Loucy (cell line): ENCODE measurements at regions not wholly inside any gene's neighbourhood (a gene's known extent, or its start where the extent isn't known, plus 50 kb on each side); places are given as distances from the start of the nearest gene placed in this dataset.
A peak's percentile ranks its signal among the peaks of the same experiment; 100 is the strongest.

ENCODE experiments used
- H2AFZ ChIP-seq: fragments of 200-600 bp; sonication (generic); 2 replicates; pipeline ENCODE4 v1.6.0; 2016; ENCODE audit warnings: antibody characterized with exemption, mild to moderate bottlenecking, low read length, moderate library complexity
- H3F3A ChIP-seq: fragments of 200-600 bp; 2 replicates; pipeline ENCODE4 v1.6.0; 2016; ENCODE audit warnings: antibody characterized with exemption, low read depth, mild to moderate bottlenecking
- H3K27me3 ChIP-seq: fragments of 200-600 bp; sonication (generic); 2 replicates; pipeline ENCODE4 v1.6.1; 2014; ENCODE audit warnings: low read length, mild to moderate bottlenecking; ENCODE audit not compliant: insufficient read depth, poor library complexity, severe bottlenecking
- H3K36me3 ChIP-seq: fragments of 200-600 bp; sonication (generic); 2 replicates; pipeline ENCODE4 v1.6.1; 2016; ENCODE audit warnings: low read length; ENCODE audit not compliant: insufficient read depth
- H3K4me1 ChIP-seq: fragments of 200-600 bp; sonication (generic); 2 replicates; pipeline ENCODE4 v1.5.1; 2014; ENCODE audit warnings: low read length, mild to moderate bottlenecking; ENCODE audit not compliant: insufficient read depth, poor library complexity, severe bottlenecking
- H3K4me2 ChIP-seq: fragments of 200-600 bp; sonication (generic); 2 replicates; pipeline ENCODE4 v1.6.0; 2014; ENCODE audit warnings: antibody characterized with exemption, low read length, low read depth, mild to moderate bottlenecking; ENCODE audit not compliant: poor library complexity, severe bottlenecking
- H3K4me3 ChIP-seq: fragments of 200-600 bp; sonication (generic); 2 replicates; pipeline ENCODE4 v1.5.1; 2014; ENCODE audit warnings: low read length, mild to moderate bottlenecking, mixed read lengths; ENCODE audit not compliant: poor library complexity, severe bottlenecking
- H3K79me2 ChIP-seq: fragments of 200-600 bp; sonication (generic); 2 replicates; pipeline ENCODE4 v1.6.1; 2014; ENCODE audit warnings: low read length; ENCODE audit not compliant: insufficient read depth
- H3K9ac ChIP-seq: fragments of 200-600 bp; sonication (generic); 2 replicates; pipeline ENCODE4 v1.6.0; 2014; ENCODE audit warnings: mild to moderate bottlenecking, low read depth, low read length, moderate library complexity; ENCODE audit not compliant: poor library complexity, severe bottlenecking
- H3K9me2 ChIP-seq: fragments of 200-600 bp; sonication (generic); replicated peaks from 2 replicates; pipeline ENCODE4 v1.6.1; 2016; ENCODE audit warnings: low read depth, low read length, mixed read lengths
- H3K9me3 ChIP-seq: fragments of 200-600 bp; sonication (generic); 2 replicates; pipeline ENCODE4 v1.6.1; 2014; ENCODE audit warnings: mild to moderate bottlenecking, antibody characterized with exemption, low read length, low read depth; ENCODE audit not compliant: insufficient read depth
- H4K20me1 ChIP-seq: fragments of 200-600 bp; sonication (generic); 2 replicates; pipeline ENCODE4 v1.6.0; 2014; ENCODE audit warnings: antibody characterized with exemption, low read length, mild to moderate bottlenecking; ENCODE audit not compliant: insufficient read depth, poor library complexity, severe bottlenecking
- CTCF ChIP-seq: fragments of 200-600 bp; sonication (generic); conservative IDR thresholded peaks from 2 replicates; pipeline ENCODE4 v1.5.1; 2014; ENCODE audit warnings: mild to moderate bottlenecking, antibody characterized with exemption, low read length
- EZH2phosphoT487 ChIP-seq: fragments of 200-600 bp; IDR thresholded peaks from 2 replicates; pipeline ENCODE4 v1.6.1; 2018; ENCODE audit warnings: antibody characterized with exemption, mild to moderate bottlenecking, moderate library complexity, borderline replicate concordance

DNA sequence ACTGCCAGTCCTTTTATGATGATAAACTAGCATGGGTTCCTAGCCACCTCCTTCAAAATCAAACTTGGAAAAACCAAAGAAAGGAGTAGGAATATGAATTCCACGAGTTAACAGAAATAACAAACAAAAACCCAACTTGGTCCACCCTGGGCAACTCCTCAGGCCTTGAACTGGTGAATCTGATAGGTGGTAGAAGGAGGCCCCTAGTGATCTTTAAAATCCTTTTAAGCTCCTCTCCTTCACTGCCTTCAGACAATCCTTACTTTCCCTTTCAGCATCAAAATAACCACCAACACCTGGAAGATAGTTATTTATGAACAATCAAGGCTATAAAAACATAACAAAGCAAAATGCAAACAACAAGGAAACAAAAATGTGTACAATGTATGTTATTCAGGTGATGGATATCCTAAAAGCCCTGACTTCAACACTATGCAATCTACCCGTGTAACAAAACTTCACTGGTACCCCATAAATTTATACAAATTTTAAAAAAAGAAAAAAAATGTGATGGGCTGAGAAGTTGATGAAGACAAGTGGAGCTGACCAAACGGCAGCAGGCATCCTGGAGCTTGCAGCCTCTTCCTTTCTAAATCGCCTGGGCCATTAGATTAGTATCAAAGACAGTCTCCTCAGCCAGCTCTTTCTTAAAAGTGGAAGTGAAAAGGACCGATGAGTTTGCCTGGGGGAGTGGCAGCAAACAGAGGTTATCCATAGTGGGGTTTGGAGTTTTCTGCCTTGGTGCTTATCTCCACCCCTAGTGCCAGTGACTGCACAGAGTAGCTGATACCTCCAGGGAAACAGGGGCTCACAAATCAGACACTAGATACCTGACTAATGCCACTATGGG lies 179.6 kb downstream of the TMA16 start:
- H3K36me3 ChIP-seq, result no peaks in the 10 kb centered on the region
- H2AFZ ChIP-seq, result no peak overlapping the region
- no peaks in the 10 kb centered on the region for H4K20me1 ChIP-seq
- H3K4me2 ChIP-seq, result no peak overlapping the region
- H3K9me2 ChIP-seq, result no peaks in the 10 kb centered on the region
- no peaks in the 10 kb centered on the region for H3K27me3 ChIP-seq
- no peak overlapping the region for H3K9ac ChIP-seq
- H3K79me2 ChIP-seq, result no peaks in the 10 kb centered on the region
- no peaks in the 10 kb centered on the region for H3F3A ChIP-seq
- TF ChIP-seq CTCF (no peak), EZH2phosphoT487 (no peak)
- no peaks in the 10 kb centered on the region for H3K9me3 ChIP-seq
- no peak overlapping the region for H3K4me3 ChIP-seq
- no peaks in the 10 kb centered on the region for H3K4me1 ChIP-seq

DNA sequence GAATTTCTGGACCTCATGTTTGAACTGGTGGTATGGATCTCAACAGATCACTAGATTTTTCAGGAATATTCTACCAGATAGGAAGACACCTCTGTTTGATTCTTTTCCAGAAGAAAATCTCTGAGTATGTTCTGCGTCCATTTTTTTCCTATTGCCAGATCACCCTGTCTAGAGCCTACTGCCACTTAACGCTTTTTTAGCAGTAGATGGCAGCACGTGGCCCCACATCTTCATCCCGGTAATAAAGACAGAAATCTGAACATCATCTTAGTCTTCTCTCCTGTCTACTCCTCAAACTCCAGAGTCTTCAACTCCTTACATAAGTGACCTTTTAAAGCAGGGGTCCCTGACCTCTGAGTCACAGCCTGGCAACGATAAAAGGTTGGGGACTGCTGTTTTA lies 184.7 kb downstream of the TMA16 start:
- Histone ChIP-seq H3K36me3 (no peaks in the 10 kb centered on the region), H2AFZ (no peak overlapping the region), H3K9ac (no peak overlapping the region), H3K9me3 (no peaks in the 10 kb centered on the region), H3K4me2 (no peak overlapping the region), H3K4me1 (no peaks in the 10 kb centered on the region), H3K27me3 (no peaks in the 10 kb centered on the region), H3K4me3 (no peak overlapping the region), H3K9me2 (no peaks in the 10 kb centered on the region), H3K79me2 (no peaks in the 10 kb centered on the region), H4K20me1 (no peaks in the 10 kb centered on the region), H3F3A (no peaks in the 10 kb centered on the region)
- TF ChIP-seq EZH2phosphoT487 (no peak), CTCF (peak; percentile 64)

DNA sequence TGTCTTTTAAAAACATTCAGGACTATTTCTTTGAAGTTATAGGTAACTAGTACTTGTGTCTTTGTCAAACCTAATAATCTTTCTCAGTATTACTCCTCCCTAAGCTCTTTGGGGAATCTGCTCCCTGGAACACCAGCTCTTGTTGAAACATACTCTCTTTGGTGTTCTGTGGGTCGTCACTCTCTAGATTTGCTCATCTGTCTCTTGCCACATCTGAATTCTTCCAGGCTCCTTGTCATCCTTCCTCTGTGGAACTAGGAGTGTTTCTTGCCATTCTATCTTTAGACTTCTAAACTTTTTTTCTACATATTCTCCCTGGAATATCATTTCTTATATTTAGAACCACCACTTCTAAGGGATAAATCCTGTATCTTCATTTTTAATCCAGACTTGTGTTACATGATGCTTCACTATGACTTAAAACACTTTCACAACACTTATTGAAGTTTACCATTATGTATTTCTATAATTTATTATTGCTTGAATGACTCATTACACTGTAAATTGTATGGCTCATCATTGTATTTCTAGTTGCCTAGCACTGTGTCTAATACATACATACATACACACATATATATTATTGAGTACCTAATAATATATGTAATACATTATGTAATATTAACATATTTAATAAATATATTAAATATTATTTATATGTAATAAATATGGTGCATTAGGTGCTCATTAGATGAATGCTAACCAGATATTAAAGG lies 186.1 kb downstream of the TMA16 start:
- Histone ChIP-seq H3K27me3 (no peaks in the 10 kb centered on the region), H3K9me2 (no peaks in the 10 kb centered on the region), H3K4me3 (no peak overlapping the region), H3K9ac (no peak overlapping the region), H4K20me1 (no peaks in the 10 kb centered on the region), H3K36me3 (no peaks in the 10 kb centered on the region), H3F3A (no peaks in the 10 kb centered on the region), H2AFZ (no peak overlapping the region), H3K9me3 (no peaks in the 10 kb centered on the region), H3K4me1 (no peaks in the 10 kb centered on the region), H3K4me2 (no peak overlapping the region), H3K79me2 (no peaks in the 10 kb centered on the region)
- TF ChIP-seq CTCF, result no peak
- TF ChIP-seq EZH2phosphoT487, result no peak
